Left lobe of liver (tissue), 2 donors: ENCODE measurements at regions not wholly inside any gene's neighbourhood (a gene's known extent, or its start where the extent isn't known, plus 50 kb on each side); places are given as distances from the start of the nearest gene placed in this dataset.
A peak's percentile ranks its signal among the peaks of the same experiment; 100 is the strongest.

Source experiments
- ATAC-seq: fragments of 200-7000 bp; cut with Tn5 transposase; one replicate; pipeline ENCODE4 v1.9.1; 2020; ENCODE audit warnings: mild to moderate bottlenecking, moderate library complexity
- DNase-seq: peaks from one replicate; pipeline ENCODE4 v3.0.0-alpha.2; 2020; ENCODE audit warnings: low spot score
- donor health status: DM: no; HTN: no; CAD: no; lungs with moderate emphysema.
- donor health status: DM: no; HTN: yes; CAD: no.

DNA sequence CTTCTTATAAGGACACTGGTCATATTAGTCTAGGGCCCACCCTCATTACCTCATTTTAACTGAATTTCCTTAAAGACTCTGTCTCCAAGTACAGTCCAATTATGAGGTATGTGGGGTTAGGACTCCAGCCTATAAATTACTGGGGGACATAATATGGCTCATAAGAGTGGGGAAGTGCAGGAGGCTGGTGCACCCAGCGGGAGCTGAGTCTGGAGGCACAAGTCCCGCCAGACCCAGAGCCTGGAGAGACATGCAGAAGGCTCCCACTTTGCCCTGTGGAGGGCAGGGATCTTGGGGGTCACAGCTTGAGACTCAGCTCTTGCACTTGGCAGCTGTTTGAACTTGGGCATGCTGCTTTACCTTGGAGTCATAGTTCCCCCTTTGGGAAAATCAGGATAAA is 250.4 kb downstream of the RHOU start:
- no peak for ATAC-seq
- DNase-seq: peak; percentile 34

DNA sequence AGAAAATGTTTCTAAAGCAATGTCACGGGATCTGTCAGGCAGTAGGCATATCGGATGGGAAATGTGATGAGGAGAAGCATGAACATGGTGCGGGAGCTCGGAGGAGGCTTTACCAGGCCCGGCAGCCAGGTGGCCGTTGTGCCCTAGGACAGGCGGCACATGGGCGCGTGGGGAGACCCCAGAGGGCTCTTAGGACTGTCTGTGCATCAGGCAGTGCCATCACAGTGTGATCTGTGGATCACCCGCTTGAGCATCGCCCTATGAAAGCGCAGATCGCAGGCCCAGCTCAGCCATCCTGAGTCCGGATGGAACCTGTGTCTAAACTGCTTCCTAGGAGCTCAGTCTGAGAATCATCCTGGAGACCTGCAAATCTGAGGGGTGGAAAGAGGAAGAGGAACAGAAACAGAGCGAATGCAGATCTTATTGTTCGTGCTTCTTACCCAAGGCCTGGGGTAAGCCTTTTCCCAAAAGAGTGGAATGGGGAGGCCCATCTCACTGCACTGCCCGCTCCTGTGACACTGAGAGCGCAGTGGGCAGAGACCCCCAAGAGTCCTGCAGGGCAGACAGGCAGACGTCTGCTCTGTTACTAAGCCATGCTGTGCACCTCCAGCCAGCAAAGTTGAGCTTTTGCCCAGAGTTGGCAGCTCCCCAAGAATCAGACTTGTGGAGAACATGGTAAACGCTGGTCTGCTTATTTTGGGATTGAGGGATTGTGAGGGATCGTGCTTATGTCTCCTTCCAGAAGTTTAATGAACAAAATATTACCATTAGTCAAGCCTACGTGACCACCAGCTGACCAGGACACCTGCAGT is 251.0 kb downstream of the RHOU start:
- peak; percentile 83 for DNase-seq
- peak; percentile 56 for ATAC-seq

DNA sequence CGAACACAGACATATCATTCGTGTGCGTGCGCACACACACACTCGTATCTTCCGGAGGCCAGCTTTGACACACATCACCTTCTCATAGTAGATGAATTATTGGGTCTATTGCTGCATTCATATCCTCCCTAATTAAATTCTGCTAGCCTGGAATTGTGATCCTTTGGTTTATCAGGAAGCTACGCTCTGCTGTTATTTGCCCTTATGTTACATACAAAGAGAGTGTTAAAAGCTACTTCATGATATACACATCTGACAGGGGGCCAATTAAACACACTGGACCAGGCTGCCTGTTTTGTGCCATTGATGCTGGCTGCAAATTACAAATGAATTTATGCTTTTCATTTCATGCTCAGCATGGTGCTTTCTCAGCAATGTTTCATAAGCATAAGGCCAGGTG is 252.0 kb downstream of the RHOU start:
- ATAC-seq (no peak), DNase-seq (peak; percentile 33)

DNA sequence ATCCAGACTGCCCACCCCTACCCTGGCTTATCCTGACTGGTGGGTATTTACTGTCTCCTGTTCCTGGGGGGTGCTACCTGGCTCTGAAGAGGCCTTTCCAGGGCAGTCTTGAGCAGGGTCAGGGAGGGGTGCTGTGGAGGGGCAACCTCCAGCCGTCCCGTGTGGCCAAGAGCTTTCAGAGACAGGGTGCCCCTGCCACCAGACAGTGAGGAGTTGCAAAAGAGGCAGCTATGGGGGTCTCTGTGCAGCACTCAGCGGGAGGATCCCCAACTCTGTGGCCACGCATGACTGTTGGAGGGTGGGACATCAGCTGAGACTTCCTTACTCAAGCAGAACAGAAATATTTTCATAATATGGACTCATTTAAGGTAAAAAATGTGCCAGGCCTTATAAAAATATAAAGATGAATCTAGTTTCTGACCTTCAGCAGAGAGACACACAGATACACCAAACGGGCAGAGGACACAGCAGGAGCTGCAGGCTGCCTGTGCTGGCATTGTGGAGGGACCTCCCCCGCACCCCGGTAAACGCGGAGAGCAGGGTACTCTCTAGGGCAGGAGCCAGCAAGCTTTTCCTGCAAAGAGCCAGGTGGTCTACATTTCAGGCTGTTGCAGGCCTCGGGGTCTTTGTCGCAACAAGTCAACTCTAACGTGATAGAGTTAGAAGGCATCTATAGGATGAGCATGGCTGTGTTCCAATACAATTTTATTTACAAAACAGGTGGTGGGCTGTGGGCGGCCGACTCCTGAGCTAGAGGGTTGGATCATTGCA is 252.6 kb downstream of the RHOU start:
- ATAC-seq (no peak), DNase-seq (peak; percentile 43)

DNA sequence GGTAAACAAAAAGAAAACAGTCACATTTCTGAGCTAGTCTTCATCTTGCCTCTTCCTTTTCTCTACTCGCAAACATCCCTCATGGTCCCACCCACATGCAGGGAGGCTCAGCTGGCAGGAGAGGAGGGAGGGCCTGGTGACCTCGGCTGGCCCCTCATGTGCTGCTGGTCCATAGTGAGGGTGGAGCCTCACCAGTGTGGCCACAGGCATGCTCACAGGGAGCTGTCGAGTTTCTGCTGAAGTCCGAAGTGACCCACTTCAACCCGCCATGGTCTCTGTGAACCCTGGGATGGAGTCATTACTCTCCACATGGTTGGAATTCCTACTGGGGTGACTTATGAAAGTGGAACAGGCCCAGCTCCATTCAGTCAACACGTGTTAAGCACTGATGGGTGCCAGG is 253.4 kb downstream of the RHOU start:
- peak; percentile 40 for DNase-seq

DNA sequence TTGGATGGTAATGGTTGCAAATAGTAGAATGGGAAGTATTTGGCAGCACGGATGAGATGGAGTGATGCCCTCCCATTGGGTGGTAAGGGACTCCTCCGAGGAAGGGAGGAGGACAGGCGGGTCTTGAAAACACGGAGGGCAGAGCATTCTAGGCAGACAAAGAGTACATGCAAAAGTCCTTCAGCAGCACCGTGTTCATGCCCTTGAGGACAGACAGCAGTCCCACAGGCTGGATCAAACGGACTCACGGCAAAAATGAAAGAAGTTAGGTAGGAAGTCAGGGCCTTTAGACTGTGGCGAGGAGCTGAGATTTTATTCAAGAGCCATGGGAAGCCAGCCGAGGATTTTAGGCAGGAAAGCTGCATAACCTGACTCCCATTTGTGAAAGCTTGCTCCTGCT is 253.9 kb downstream of the RHOU start:
- DNase-seq: no peak
- no peak for ATAC-seq

More for the DNA sequence above, 253.4 kb downstream of the RHOU start:
- ATAC-seq: no peak

DNA sequence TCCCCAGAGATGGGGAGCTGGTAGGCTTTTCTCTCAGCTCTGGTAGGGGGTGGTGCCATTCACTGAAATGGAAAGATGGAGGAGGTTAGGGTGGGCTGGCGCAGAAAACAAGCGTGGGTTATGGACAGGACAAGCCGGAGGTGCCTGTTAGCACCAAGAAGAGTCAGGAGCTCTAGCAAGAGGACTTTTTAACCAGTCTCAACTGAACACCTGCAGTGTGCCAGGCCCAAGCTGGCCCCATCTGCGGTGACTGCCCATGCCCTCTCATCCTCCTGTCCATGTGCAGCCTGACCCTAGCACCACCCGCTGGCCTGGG is 254.4 kb downstream of the RHOU start:
- DNase-seq (no peak), ATAC-seq (peak; percentile 66)

DNA sequence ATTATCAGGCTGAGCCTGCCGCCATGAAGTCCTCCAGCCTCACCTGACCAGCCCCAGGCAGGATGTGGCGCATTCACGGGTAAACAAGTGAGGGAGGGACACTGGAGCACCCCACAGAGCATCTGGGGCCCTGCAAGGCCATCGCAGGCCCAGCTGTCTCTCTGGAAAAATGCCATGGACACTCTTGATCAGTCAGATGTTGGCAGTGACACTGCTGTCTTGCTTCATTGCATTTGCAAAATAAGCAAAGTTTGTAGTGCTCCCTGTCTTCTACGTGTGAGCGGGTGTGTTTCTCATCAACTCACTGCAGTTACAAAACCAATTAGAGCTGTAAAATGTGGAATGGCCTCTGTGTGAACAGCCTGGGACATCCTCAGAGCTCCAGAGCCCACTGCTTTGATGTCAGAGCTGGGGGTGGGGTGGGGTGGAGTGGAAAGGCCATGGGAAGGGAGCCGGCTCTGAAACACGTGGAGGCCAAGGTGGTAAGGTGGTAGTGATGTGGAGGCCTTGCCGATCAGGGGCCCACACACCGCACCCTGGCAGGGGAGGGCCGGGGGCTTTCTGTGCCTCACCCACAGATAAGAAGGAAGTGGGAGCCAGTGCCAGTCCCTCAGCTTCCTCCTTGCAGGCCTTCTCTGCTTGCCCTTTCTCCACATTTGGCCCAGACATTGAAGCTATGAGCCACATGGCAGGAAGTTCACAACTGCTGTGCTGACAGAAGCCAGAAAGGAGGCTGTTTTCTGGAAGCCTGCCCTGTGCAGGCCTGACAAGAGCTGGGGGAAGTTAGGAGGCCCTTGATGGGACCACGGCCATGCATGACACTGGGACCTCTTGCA is 254.9 kb downstream of the RHOU start:
- ATAC-seq (peak; percentile 75), DNase-seq (peak; percentile 79)

DNA sequence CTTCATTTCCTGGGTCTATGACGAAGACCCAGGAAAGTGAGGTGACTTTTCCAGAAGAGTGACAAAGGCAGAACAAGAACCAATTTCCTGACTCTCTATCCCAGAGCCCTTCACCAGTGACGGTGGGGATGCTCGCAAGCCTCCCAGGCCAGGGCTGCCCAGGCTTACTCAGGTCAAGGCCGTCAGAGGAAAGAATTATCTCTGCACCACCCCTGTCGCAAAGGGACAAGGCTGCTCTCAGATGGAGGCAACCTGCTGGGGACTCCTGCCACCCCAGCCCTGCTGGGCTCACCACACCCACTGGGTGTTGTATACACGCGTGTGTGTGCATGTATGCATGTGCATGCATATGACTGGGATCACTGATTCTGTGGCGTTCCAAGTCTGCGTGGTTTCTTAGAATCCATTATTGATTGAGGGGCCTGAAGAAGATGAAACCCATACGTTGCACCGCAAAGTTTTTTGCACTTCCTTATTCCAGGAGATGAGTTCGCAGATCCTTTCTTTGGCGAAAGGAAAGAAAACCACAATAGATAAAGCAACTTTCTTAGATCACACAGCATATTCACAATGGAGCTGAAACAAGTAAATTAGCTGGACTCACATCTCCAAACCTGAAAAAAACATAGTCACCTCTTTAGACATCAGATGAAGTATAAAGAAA is 255.8 kb downstream of the RHOU start:
- DNase-seq: peak; percentile 46

DNA sequence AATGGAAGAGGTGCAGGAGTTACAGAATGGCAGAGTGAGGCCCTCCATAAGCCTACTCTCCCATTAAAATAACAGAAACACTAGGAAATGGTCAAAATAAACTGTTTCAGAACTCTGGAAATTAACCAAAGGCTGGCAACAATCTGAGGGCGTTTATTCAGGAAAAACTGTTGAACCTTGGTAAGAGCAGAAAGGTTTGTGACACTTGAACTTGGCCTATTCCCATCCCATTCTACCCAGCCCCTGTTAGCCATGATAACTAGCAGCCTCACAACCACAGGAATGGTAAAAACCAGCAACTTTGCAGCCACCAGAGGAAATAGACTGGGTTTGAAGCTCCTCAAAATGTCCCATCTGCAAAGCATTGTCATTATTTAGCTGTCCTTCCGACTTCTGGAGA is 256.8 kb downstream of the RHOU start:
- DNase-seq (peak; percentile 30), ATAC-seq (peak; percentile 42)

More for the DNA sequence above, 255.8 kb downstream of the RHOU start:
- no peak for ATAC-seq

DNA sequence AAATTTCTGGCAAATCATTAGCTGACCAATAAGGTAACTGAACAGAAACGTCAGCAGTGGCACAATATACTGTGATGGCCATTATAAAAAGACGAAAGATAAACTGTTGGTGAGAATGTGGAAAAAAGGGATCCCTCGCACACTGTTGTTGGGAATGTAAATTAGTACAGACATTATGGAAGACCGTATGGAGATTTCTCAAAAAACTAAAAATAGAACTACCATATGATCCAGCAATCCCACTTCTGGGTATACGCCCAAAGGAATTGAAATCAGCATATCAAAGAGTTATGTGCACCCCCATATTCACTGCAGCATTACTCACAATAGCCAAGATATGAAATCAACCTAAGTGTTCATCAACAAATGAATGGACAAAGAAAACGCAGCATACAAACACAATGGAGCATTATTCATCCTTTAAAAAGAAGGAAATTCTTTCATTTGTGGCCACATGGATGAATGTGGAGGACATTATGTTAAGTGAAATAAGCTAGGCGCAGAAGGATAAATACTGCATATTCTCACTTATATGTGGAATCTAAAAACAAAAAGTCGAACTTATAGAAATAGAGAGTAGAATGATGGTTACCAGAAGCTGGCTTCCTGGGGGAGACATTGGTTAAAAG is 257.7 kb downstream of the RHOU start:
- no peak for DNase-seq
- ATAC-seq: no peak

DNA sequence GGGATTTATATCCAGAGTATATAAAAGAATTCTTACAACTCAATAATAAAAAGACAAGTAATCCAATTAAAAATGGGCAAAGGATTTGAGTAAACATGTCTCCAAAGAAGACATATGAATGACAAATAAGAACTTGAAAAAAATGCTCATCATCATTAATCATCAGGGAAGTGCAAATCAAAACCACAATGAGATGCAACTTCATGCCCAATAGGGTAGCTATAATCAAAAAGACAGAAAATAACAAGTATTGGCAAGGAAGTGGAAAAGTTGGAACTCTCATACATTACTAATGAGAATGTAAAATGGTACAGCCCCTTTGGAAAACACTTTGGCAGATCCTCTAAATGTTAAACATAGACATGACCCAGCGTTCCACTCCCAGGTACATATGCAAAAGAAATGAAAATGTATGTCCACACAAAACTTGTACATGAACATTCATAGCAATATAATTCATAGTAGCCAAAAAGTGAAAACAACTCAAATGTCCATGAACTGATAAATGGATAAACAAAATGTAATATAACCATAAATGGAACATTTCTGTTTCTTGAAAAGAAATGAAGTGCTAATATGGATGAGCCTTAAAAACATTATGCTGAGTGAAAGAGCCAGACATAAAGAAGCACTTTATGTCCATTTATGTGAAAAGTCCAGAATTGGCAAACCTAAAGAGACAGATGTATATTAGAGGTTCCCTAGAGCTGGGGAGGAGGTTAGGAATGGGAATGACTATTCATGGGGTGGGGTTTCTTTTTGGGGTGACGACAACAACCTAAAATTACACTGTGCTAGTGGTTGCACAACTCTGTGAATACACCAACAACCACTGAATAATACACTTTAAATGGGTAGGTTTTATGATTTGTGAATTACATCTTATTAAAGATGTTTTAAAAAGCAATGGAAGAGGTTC is 259.7 kb downstream of the RHOU start:
- no peak for ATAC-seq

DNA sequence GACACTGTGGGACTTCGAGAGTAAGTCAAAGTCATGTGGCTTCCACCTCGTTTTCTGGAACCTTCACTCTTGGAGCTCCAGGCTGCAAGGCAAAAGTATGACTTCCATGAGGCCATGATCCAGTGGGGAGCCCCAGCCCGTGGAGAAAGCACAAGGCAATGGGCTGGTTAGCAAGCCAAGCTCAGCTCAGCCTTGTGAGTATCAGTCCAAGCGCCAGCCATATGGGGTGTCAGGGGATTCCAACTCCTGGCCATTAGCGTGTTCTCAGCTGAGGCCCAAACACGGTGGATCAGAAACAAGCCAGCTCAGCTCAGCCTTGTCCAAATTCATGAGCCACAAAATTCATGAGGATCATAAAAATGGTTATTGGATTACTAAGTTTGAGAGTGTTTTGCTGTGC is 261.0 kb downstream of the RHOU start:
- ATAC-seq: no peak
- DNase-seq: peak; percentile 41

More for the DNA sequence above, 259.7 kb downstream of the RHOU start:
- no peak for DNase-seq

DNA sequence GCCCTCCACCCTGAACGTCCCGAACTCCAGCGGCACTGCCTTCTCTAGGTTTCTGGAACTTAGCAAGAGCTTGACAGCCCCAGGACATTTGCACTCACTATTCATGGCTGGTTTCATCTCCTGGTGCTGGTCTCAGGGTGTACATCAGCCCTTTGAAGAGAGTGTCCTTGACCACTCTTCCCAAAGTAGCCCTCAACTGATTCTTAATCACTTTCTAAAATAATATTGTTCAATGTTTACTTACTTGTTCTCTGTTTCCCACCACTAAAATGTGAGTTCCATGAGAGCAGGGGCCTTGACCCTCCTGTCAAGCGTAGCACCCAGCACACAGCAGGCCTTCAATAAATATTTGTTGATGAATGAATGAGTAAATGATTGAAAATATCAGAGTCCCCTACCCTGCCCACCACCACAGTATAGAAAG is 262.5 kb downstream of the RHOU start:
- DNase-seq (no peak), ATAC-seq (no peak)

DNA sequence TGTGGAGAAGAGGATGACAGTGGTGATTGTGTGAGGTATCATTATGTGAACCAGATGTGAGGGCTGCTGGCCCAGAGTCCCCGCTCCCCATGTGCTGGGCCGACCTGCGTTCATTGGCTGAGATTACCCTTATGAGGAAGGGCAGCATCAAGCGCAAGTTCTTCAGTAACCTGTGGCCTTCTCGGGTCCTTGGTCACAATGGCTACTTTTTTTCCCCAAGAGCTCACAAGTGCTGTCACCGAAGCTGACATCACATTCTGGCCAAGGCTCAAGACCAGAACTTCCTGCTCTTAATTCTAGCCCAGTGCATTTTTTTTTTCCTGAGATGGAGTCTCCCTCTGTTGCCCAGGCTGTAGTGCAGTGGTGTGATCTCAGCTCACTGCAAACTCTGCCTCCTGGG is 262.9 kb downstream of the RHOU start:
- DNase-seq: no peak
- peak; percentile 42 for ATAC-seq

DNA sequence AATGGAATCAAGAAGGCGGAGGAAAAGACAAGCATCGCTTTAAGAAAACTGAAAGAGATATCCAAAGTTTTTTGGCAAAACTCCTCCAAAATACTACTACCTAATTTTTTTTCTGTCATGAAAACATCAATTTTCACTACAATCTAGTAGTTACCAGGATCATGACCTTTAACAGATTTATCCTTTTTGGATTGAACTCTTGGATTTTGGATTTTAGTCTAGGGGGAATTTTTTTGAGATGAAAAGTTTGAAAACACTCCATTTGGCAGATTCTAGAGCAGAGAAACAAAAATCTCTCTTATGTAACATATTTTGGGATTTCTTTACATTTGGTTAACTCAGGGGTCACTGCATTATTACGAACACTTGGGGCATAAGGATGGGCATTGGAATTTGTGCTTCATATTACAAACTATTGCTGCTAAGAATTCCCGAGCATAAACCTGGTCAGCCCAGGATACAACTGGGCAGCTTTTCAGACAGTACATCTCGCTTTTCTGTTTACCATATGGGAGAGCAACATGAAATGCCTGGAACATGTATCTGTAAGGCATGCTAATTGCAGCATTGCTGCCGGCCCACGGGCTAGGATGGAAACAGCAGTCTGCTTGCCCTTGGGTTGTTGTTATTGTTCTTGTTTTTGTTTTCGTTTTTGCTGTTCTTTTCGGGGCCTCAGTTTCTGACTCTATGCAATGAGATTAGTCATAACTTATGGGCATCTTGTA is 264.3 kb downstream of the RHOU start:
- ATAC-seq (no peak), DNase-seq (no peak)

DNA sequence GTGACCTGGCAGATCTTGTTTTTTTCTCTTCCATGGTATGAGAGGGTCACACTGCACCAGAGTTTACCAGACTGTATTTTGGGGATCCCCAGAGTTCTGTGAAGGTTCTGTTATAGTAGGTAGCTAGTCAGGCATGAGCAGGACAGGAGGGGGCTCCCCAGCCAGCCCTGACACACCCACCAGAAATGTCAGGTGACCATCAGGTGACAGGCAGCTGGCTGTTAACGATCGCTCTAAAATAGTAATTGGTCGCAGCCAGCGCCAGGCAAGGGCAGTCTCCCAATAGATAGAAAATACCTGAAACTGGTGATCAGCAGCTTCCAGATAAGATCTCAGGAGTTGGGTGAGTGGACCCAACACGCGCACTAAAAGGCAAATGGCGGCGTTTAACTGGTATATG is 264.9 kb downstream of the RHOU start:
- no peak for ATAC-seq

DNA sequence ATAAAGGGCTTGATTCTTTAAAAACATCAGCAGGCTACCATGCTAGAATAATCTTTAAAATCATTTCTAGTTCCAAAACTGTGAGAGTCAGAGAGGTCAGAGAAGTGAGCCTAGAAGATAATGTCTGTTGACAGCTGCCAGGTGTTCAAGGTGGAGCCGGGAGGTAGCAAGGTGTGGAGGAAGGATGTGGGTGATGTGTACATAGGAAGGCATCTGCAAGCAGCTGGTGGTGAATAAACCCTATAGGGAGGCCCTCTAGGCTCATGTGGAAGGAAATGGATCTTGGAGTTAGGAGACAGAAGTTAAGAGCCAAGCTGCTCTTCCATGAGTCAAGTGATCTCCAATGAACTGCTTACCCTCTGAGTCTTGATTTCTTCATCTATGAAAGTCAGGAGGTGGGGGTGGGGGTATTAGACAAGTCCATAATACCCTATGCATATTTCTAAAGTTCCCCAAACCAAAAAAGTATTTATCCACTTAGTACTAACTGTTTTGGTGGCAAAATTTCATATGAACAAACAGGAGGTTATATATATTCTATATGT is 266.3 kb downstream of the RHOU start:
- ATAC-seq: no peak
- no peak for DNase-seq

More for the DNA sequence above, 264.9 kb downstream of the RHOU start:
- DNase-seq: no peak
